SK-N-SH (cell line): ENCODE measurements at regions not wholly inside any gene's neighbourhood (a gene's known extent, or its start where the extent isn't known, plus 50 kb on each side); places are given as distances from the start of the nearest gene placed in this dataset.

Experiments used
- CTCF ChIP-seq: fragments of 200-600 bp; sonication (generic); IDR thresholded peaks from 2 replicates; pipeline ENCODE4 v1.6.1; 2017; ENCODE audit warnings: antibody characterized with exemption, mild to moderate bottlenecking, moderate library complexity
- POLR2AphosphoS5 ChIP-seq: IDR thresholded peaks from 2 replicates; pipeline ENCODE4 v1.6.1; 2012; ENCODE audit warnings: low read depth, low read length
- TF ChIP-seq, protein P1 (sequence below): IDR thresholded peaks from 2 replicates; pipeline ENCODE4 v1.6.1; 2012; ENCODE audit warnings: mild to moderate bottlenecking, low read depth, low read length, moderate library complexity

GRCh38 chr17:55843785-55844184, 92.9 kb downstream of the PCTP start:
- TF ChIP-seq POLR2AphosphoS5 (no peak), CTCF (no peak)
- TF ChIP-seq, protein P1, sequence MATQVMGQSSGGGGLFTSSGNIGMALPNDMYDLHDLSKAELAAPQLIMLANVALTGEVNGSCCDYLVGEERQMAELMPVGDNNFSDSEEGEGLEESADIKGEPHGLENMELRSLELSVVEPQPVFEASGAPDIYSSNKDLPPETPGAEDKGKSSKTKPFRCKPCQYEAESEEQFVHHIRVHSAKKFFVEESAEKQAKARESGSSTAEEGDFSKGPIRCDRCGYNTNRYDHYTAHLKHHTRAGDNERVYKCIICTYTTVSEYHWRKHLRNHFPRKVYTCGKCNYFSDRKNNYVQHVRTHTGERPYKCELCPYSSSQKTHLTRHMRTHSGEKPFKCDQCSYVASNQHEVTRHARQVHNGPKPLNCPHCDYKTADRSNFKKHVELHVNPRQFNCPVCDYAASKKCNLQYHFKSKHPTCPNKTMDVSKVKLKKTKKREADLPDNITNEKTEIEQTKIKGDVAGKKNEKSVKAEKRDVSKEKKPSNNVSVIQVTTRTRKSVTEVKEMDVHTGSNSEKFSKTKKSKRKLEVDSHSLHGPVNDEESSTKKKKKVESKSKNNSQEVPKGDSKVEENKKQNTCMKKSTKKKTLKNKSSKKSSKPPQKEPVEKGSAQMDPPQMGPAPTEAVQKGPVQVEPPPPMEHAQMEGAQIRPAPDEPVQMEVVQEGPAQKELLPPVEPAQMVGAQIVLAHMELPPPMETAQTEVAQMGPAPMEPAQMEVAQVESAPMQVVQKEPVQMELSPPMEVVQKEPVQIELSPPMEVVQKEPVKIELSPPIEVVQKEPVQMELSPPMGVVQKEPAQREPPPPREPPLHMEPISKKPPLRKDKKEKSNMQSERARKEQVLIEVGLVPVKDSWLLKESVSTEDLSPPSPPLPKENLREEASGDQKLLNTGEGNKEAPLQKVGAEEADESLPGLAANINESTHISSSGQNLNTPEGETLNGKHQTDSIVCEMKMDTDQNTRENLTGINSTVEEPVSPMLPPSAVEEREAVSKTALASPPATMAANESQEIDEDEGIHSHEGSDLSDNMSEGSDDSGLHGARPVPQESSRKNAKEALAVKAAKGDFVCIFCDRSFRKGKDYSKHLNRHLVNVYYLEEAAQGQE = no peak
